ENCODE measurements at regions not wholly inside any gene's neighbourhood (a gene's known extent, or its start where the extent isn't known, plus 50 kb on each side); places are given as distances from the start of the nearest gene placed in this dataset.

- no peak for DNase-seq
Observed at GRCh38 chr18:41618147-41618546, 336.9 kb upstream of the PIK3C3 start.

DNA sequence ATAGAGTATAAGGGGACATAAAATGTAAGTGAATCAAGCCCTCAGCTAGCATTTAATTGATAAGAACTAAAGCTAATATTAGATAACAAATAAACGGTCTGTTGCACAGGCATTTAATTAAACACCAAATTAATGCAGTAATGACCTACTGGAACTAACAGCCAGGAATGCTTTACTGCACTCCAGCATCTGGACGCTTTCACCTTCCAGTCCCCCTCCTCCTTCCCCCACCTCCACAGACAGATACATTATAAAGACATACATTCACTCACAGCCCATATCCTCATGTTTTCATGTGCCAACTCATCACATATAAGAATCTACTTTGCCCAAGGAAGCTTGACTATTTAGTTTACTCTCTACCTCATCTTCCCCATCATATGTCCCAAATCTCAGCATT is 337.4 kb upstream of the PIK3C3 start:
- DNase-seq = no peak

GRCh38 chr18:41613003-41613609 is 341.9 kb upstream of the PIK3C3 start:
- no peak for DNase-seq

DNA sequence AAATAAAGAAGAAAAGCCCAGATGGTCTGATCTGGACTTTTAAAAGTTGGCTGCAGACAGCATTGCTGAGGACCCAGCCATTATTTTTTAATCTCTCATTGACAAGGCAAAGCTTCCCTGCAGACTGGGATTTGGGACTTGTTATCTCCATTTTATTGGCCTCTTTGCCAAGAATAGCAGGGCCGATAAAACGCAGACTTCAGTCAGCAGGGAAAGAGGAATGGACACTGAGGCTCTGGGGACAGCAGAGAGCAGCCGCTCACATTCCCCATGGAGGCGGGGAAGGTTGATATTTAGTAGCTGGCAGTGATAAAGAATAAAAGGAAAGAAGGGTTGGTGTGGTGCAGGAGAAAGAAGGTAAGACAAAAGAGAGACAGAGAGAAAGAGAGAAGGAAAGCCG is 350.1 kb upstream of the PIK3C3 start:
- no peak for DNase-seq

GRCh38 chr18:41602034-41602433 is 353.0 kb upstream of the PIK3C3 start:
- no peak for DNase-seq

- no peak for DNase-seq
Observed at GRCh38 chr18:41600693-41601391, 354.2 kb upstream of the PIK3C3 start.

- DNase-seq = no peak
Observed at GRCh38 chr18:41599466-41599865, 355.6 kb upstream of the PIK3C3 start.

- DNase-seq = no peak
Observed at GRCh38 chr18:41594582-41594981, 360.5 kb upstream of the PIK3C3 start.

DNA sequence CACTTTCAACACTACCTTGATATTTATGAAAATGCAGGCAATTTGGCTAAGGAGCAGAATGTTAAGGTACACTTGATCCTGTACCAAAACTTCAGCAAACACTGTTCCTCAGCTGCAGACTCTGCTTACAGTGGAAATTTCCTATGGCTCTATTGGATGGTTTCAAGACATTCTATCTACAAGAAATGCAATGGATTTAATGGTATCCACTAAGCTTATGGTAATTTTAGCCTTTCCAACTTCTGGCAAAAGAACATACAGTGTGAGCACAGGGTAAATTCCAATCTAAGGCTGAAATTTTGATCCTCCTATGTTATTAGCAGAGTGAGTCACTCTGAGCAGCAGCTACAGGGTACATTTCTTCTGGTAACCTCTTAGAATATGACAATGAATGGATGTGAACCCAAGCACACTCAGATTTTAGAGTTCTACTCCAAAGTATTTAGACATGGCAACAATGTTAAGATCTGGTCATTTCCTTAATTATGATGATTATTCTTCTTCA is 361.8 kb upstream of the PIK3C3 start:
- DNase-seq = no peak

DNA sequence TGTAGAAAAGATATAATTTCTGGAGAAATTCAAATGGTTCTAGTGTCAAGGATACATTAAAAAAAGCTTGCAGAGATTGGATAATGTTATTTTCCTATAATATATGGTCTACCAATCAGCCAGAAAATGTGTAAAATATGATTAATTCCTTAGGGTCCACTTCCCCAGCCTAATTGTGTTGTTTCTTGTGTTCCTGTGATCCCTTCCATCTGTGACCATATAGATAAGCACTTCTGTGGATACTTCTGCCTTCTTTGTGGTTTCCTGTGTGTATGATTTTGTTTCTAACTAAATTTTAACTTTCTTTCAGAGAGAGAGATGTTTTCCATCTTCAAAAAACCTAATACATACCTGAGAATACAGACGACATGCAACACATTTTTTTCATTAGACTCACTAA is 367.1 kb upstream of the PIK3C3 start:
- no peak for DNase-seq

DNA sequence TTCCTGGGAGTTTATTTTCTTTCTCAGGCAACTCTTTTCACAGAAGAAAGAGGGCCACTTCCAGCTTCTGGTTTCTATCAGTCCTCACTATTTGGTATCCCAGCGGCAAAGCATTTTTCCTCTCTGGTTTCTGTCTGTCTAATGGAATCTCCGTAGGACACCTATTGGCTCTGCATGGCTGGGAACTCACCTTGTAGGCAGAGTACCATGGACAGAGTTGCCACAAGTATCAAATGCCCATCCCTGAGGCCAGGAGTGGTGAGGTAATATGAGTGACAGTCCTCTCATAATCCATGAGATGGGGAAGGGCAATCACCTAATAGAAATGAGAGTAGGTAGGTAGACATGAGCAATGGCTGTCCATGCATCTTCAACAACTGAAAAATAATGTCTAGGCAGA is 369.5 kb upstream of the PIK3C3 start:
- DNase-seq = no peak

DNA sequence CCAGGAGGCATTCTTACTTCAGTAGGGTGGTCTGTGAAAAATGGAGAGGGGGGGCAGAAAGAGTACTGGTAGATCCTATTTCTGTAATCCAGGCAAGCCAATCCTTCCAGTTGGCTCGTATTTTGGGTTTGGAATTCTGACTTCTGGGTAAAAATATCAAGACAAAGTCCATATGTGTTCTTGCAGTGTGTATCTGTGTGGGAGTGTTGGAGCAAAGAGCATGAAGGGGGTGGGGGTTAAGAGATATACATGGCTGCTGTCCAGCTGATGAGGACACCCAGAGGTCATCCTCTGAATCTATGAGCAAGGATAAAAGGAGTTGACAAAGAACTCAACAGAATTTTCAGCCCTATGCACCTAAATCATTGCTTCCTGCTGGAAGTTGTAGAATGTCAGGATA is 375.8 kb upstream of the PIK3C3 start:
- DNase-seq = no peak

DNA sequence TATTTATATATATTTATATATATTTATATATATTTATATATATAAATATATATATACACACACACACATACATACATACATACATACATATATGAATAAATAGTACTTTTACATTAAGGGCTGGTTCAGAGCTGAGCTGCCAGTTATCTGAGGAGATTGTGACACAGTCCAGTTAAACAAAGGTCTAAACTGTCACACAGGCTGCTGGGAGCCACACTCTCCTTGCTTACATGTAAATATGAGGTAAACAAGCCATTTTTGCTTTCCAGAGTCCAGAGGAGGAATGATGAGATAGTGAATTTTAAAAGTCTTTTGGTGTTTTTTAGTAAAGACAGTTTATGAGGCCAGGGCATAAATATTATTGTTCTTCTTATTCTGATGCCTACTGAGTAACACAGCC is 377.5 kb upstream of the PIK3C3 start:
- DNase-seq = no peak

- DNase-seq = no peak
Observed at GRCh38 chr18:41576643-41577042, 378.4 kb upstream of the PIK3C3 start.

GRCh38 chr18:41569867-41570266 is 385.2 kb upstream of the PIK3C3 start:
- no peak for DNase-seq

- DNase-seq = no peak
Observed at GRCh38 chr18:41561961-41562360, 393.1 kb upstream of the PIK3C3 start.

GRCh38 chr18:41558715-41559114 is 396.3 kb upstream of the PIK3C3 start:
- no peak for DNase-seq

GRCh38 chr18:41553716-41554115 is 401.3 kb upstream of the PIK3C3 start:
- no peak for DNase-seq

GRCh38 chr18:41548521-41549260 is 406.3 kb upstream of the PIK3C3 start:
- DNase-seq = no peak

- no peak for DNase-seq
Observed at GRCh38 chr18:41545091-41545888, 409.7 kb upstream of the PIK3C3 start.

- no peak for DNase-seq
Observed at GRCh38 chr18:41543815-41544214, 411.2 kb upstream of the PIK3C3 start.

DNA sequence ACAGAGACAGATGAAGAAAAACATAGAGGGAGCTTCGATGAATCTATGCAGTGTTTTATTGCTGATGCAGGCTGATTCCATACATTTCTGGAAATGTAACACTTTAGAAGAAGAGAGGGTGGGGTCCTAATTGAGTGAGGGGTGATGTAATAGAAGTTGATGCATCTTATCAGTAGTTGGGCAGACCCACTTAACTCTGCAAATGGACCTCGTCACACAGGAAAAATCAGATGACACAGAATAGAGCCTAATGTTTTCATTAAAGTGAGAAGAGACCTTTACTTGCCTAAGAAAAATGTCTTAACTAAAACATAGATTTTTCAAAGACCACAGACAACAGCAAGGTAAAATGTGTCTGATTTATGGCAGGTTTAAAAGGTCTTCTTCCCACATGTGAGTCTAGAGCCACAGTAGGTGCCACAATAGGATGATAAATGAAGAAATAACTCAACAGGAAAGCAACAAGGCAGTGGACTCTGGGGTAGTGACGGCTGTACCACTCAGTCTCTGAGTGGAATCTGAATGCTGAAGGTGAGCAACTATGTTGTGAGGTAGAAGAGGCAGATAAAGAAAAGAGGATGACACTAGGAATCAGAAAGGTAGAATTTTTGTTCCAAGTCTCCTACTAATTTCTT is 414.7 kb upstream of the PIK3C3 start:
- no peak for DNase-seq

DNA sequence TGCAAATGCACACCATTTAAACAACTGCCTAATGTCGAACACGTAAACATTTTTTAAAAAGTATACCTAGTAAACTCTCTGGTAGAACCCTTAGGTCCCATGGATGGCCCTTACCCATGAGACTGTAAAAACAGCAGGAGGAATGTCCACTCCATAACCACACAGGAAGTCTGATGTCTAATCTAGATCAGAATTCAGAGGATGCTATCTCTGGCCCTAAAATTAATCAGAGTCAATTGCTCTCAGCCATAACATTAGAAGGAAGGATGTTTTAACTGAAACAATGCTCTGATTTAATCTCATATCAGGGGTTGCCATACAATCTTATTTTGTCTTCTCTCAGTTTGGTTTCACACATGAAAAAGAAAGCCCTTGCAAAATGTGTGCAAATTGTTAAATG is 416.3 kb upstream of the PIK3C3 start:
- no peak for DNase-seq
